KOPT-K1 (cell line): ENCODE measurements at regions not wholly inside any gene's neighbourhood (a gene's known extent, or its start where the extent isn't known, plus 50 kb on each side); places are given as distances from the start of the nearest gene placed in this dataset.

Source experiments
- H3K27ac ChIP-seq: fragments of 200-600 bp; sonication (generic); 2 replicates; pipeline ENCODE4 v1.5.1; 2016; ENCODE audit warnings: antibody characterized with exemption, mild to moderate bottlenecking, low read depth, low read length; ENCODE audit not compliant: poor library complexity, severe bottlenecking
- H3K36me3 ChIP-seq: fragments of 200-600 bp; sonication (generic); 2 replicates; pipeline ENCODE4 v1.5.1; 2017; ENCODE audit warnings: antibody characterized with exemption, mild to moderate bottlenecking, low read length, moderate library complexity; ENCODE audit not compliant: insufficient read depth
- H3K9me3 ChIP-seq: fragments of 200-600 bp; sonication (generic); 2 replicates; pipeline ENCODE4 v1.5.1; 2017; ENCODE audit warnings: antibody characterized with exemption, low read length, mild to moderate bottlenecking; ENCODE audit not compliant: insufficient read depth, poor library complexity, severe bottlenecking

- Histone ChIP-seq H3K9me3 (no peaks in the 10 kb centered on the region), H3K36me3 (no peaks in the 10 kb centered on the region), H3K27ac (no peak overlapping the region)
Observed at GRCh38 chr1:2861988-2862813, 60.7 kb upstream of the TTC34 start.

GRCh38 chr1:2862814-2863647 is 61.5 kb upstream of the TTC34 start:
- Histone ChIP-seq H3K27ac (no peak overlapping the region), H3K9me3 (no peaks in the 10 kb centered on the region), H3K36me3 (no peaks in the 10 kb centered on the region)

- H3K36me3 ChIP-seq: no peaks in the 10 kb centered on the region
- no peak overlapping the region for H3K27ac ChIP-seq
- H3K9me3 ChIP-seq: no peaks in the 10 kb centered on the region
Observed at GRCh38 chr1:2863648-2863963, 62.1 kb upstream of the TTC34 start.

GRCh38 chr1:2864203-2864905 is 62.9 kb upstream of the TTC34 start:
- H3K9me3 ChIP-seq: no peaks in the 10 kb centered on the region
- no peaks in the 10 kb centered on the region for H3K36me3 ChIP-seq
- H3K27ac ChIP-seq: no peak overlapping the region

GRCh38 chr1:2865000-2865399 is 63.5 kb upstream of the TTC34 start:
- Histone ChIP-seq H3K36me3 (no peaks in the 10 kb centered on the region), H3K9me3 (no peaks in the 10 kb centered on the region), H3K27ac (no peak overlapping the region)

GRCh38 chr1:2865571-2866421 is 64.3 kb upstream of the TTC34 start:
- Histone ChIP-seq H3K27ac (no peak overlapping the region), H3K9me3 (peaks cover 4% of the 10 kb centered on the region)

GRCh38 chr1:2866422-2867086 is 65.1 kb upstream of the TTC34 start:
- Histone ChIP-seq H3K36me3 (no peaks in the 10 kb centered on the region), H3K27ac (no peak overlapping the region), H3K9me3 (peaks cover 11% of the 10 kb centered on the region)

More at GRCh38 chr1:2865571-2866421, 64.3 kb upstream of the TTC34 start:
- H3K36me3 ChIP-seq: no peaks in the 10 kb centered on the region

GRCh38 chr1:2867087-2867425 is 65.6 kb upstream of the TTC34 start:
- H3K27ac ChIP-seq: no peak overlapping the region
- H3K36me3 ChIP-seq: no peaks in the 10 kb centered on the region
- H3K9me3 ChIP-seq: peaks cover 16% of the 10 kb centered on the region

- no peak overlapping the region for H3K27ac ChIP-seq
- H3K9me3 ChIP-seq: peaks cover 16% of the 10 kb centered on the region
- no peaks in the 10 kb centered on the region for H3K36me3 ChIP-seq
Observed at GRCh38 chr1:2867861-2868260, 66.4 kb upstream of the TTC34 start.

- peaks cover 16% of the 10 kb centered on the region for H3K9me3 ChIP-seq
- no peaks in the 10 kb centered on the region for H3K36me3 ChIP-seq
- H3K27ac ChIP-seq: no peak overlapping the region
Observed at GRCh38 chr1:2868571-2869195, 67.2 kb upstream of the TTC34 start.

GRCh38 chr1:2871246-2871815 is 69.8 kb upstream of the TTC34 start:
- H3K9me3 ChIP-seq: peaks cover 16% of the 10 kb centered on the region
- no peaks in the 10 kb centered on the region for H3K36me3 ChIP-seq

GRCh38 chr1:2874207-2874606 is 72.7 kb upstream of the TTC34 start:
- peaks cover 16% of the 10 kb centered on the region for H3K9me3 ChIP-seq
- no peaks in the 10 kb centered on the region for H3K36me3 ChIP-seq
- H3K27ac ChIP-seq: no peak overlapping the region

More at GRCh38 chr1:2871246-2871815, 69.8 kb upstream of the TTC34 start:
- H3K27ac ChIP-seq: no peak overlapping the region

- Histone ChIP-seq H3K9me3 (peaks cover 16% of the 10 kb centered on the region), H3K36me3 (no peaks in the 10 kb centered on the region), H3K27ac (no peak overlapping the region)
Observed at GRCh38 chr1:2874607-2875480, 73.4 kb upstream of the TTC34 start.
